CD8-positive, alpha-beta memory T cell (primary cell): ENCODE measurements at regions not wholly inside any gene's neighbourhood (a gene's known extent, or its start where the extent isn't known, plus 50 kb on each side); places are given as distances from the start of the nearest gene placed in this dataset.

ENCODE experiments used
- CTCF ChIA-PET: fragments of 350-600 bp; sonication (Branson Sonifier 250); formaldehyde crosslinking; loops from one replicate; lab custom pipeline; 2021; ENCODE audit warnings: antibody characterized with exemption; lab: Charles Lee
- POLR2A ChIA-PET: fragments of 350-600 bp; sonication (Branson Sonifier 250); formaldehyde crosslinking; loops from one replicate; lab custom pipeline; 2021; ENCODE audit warnings: antibody characterized with exemption; lab: Charles Lee
- DNase-seq, 5 donors: peaks; one replicate each; pipeline versions ENCODE4 v3.0.0 to v3.0.0-alpha.2; 2020 to 2022; ENCODE audit warnings: mixed read lengths in 1 of 5
- H3K27ac ChIP-seq: one replicate; pipeline ENCODE4 v1.7.0; 2013; ENCODE audit warnings: low read depth, mild to moderate bottlenecking, low read length, moderate library complexity
- H3K27me3 ChIP-seq: 2 replicates; pipeline ENCODE4 v1.7.0; 2013; ENCODE audit warnings: low read length, mild to moderate bottlenecking; ENCODE audit not compliant: insufficient read depth, poor library complexity, severe bottlenecking
- H3K36me3 ChIP-seq: 2 replicates; pipeline ENCODE4 v1.7.0; 2013; ENCODE audit warnings: mild to moderate bottlenecking, low read length, moderate library complexity; ENCODE audit not compliant: insufficient read depth
- H3K4me1 ChIP-seq: 2 replicates; pipeline ENCODE4 v1.7.0; 2013; ENCODE audit warnings: mild to moderate bottlenecking, low read length, moderate library complexity; ENCODE audit not compliant: insufficient read depth
- H3K4me3 ChIP-seq: 2 replicates; pipeline ENCODE4 v1.7.0; 2013; ENCODE audit warnings: mild to moderate bottlenecking, low read length
- H3K9me3 ChIP-seq: 2 replicates; pipeline ENCODE4 v1.7.0; 2013; ENCODE audit warnings: mild to moderate bottlenecking, low read length
- H3K27ac Mint-ChIP-seq, 8 donors: one replicate each; pipeline ENCODE4 v1.8.0; 2020 to 2021; ENCODE audit warnings: mixed read lengths in 8 of 8, mild to moderate bottlenecking in 6 of 8, inconsistent platforms in 3 of 8, moderate library complexity in 3 of 8
- H3K27me3 Mint-ChIP-seq, 2 donors: one replicate each; pipeline ENCODE4 v1.8.0; 2020 to 2021; ENCODE audit warnings: mixed read lengths in 2 of 2, mild to moderate bottlenecking in 1 of 2, moderate library complexity in 1 of 2
- H3K36me3 Mint-ChIP-seq, 3 donors: one replicate each; pipeline ENCODE4 v1.8.0; 2020 to 2021; ENCODE audit warnings: mixed read lengths in 3 of 3, inconsistent platforms in 1 of 3, mild to moderate bottlenecking in 1 of 3
- H3K4me1 Mint-ChIP-seq, 3 donors: one replicate each; pipeline ENCODE4 v1.8.0; 2020 to 2021; ENCODE audit warnings: mixed read lengths in 3 of 3, inconsistent platforms in 1 of 3, mild to moderate bottlenecking in 1 of 3
- H3K4me3 Mint-ChIP-seq, 7 donors: one replicate each; pipeline ENCODE4 v1.8.0; 2020 to 2021; ENCODE audit warnings: mixed read lengths in 7 of 7, mild to moderate bottlenecking in 6 of 7, moderate library complexity in 4 of 7, inconsistent platforms in 2 of 7
- H3K9me3 Mint-ChIP-seq, 5 donors: one replicate each; pipeline ENCODE4 v1.8.0; 2020 to 2022; ENCODE audit warnings: mixed read lengths in 5 of 5, mild to moderate bottlenecking in 3 of 5, moderate library complexity in 2 of 5, inconsistent platforms in 1 of 5

DNA sequence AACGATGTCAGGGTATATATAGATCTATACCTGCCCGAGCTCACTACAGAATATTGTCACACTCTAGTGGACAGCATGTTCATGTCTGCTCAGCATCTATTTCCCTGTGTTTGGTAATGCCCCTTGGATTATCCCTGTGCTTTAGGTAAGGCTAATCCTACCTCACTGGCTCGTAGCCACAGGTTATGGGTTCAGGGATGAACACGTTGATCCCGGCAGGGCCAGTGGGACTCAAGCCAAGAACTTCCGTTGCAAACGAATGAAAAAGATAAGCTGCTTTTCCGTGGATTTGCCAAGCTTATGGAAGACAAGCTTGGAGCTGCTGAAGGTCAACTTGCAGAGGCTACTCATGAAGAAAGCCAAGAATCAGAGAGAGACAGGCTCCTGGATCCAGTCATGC is 400.0 kb upstream of the TSHZ3 start:
- H3K27ac Mint-ChIP-seq, result no peak overlapping the region
- ChIA-PET CTCF (no interaction called here), POLR2A (no interaction called here)
- Histone ChIP-seq H3K4me3 (no peak overlapping the region), H3K27me3 (no peaks in the 10 kb centered on the region), H3K9me3 (no peaks in the 10 kb centered on the region), H3K4me1 (no peaks in the 10 kb centered on the region), H3K36me3 (no peaks in the 10 kb centered on the region), H3K27ac (no peak overlapping the region)
- no peaks in the 10 kb centered on the region for H3K36me3 Mint-ChIP-seq
- no peak overlapping the region for H3K4me3 Mint-ChIP-seq
- peaks cover 0 to 2% of the 10 kb centered on the region in 2 donors for H3K27me3 Mint-ChIP-seq
- H3K4me1 Mint-ChIP-seq, result no peaks in the 10 kb centered on the region
- no peak for DNase-seq
- H3K9me3 Mint-ChIP-seq, result peaks cover 0 to 6% (median 0%) of the 10 kb centered on the region in 5 donors

DNA sequence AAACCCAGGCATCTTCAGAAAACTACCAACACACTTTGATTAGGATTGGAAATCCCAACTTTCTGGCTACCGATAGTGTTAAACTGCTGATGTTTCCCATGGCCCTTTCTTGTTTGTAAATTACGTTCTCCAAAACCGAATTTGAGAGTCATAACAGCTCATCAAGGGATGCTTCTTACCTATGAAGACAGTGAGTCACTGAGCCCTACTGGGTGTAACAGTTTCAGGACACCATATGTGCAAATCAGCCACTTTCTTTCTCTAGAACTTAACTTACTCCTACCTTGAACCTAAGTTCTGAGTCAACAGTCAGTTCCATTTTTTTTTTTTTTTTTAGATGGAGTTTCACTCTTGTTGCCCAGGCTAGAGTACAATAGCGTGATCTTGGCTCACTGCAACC is 410.1 kb upstream of the TSHZ3 start:
- CTCF ChIA-PET, result no interaction called here
- H3K27ac Mint-ChIP-seq, result no peak overlapping the region
- H3K9me3 Mint-ChIP-seq, result peaks cover 0 to 5% (median 0%) of the 10 kb centered on the region in 5 donors
- H3K36me3 Mint-ChIP-seq, result no peaks in the 10 kb centered on the region
- H3K27me3 Mint-ChIP-seq, result no peaks in the 10 kb centered on the region
- no peak overlapping the region for H3K4me3 ChIP-seq
- POLR2A ChIA-PET, result no interaction called here
- H3K9me3 ChIP-seq, result no peaks in the 10 kb centered on the region
- no peaks in the 10 kb centered on the region for H3K4me1 Mint-ChIP-seq
- H3K27ac ChIP-seq, result no peak overlapping the region
- no peaks in the 10 kb centered on the region for H3K27me3 ChIP-seq
- no peak overlapping the region for H3K4me3 Mint-ChIP-seq
- no peak for DNase-seq
- no peaks in the 10 kb centered on the region for H3K4me1 ChIP-seq
- H3K36me3 ChIP-seq, result no peaks in the 10 kb centered on the region

DNA sequence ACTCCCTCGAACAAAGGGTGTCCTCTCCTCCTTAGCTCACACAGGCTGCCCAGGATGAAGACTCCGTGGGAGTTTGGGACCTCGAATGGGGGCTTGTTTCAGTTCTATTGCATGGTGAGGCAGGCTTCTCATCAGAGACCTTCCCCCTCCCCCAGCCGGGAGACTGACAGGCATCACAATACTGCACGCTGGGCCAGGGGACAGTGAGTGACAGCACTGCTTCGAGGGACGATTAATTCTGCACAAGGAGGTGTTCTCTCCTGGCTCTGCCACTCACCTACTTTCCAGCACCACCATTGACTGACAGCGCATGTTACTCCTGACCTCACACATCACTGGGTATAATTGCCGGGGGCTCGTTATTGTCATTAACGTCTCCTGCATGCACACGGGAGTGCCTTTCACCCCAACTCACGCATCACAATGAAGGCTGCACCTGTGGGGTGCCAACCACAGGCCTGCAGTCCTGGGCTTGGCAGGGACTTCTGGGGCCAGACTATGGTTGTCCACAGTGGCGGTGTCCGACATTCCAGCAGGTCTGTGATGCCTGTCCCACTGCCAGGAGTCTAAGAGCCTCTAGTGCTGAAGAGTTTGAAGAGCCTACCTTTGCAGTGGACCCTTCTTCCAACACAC is 412.2 kb upstream of the TSHZ3 start:
- Histone ChIP-seq H3K4me1 (no peaks in the 10 kb centered on the region), H3K9me3 (no peaks in the 10 kb centered on the region), H3K27me3 (no peaks in the 10 kb centered on the region), H3K36me3 (no peaks in the 10 kb centered on the region), H3K4me3 (no peak overlapping the region), H3K27ac (no peak overlapping the region)
- DNase-seq, result no peak
- POLR2A ChIA-PET, result no interaction called here
- Mint-ChIP-seq H3K27ac (no peak overlapping the region), H3K27me3 (no peaks in the 10 kb centered on the region), H3K36me3 (no peaks in the 10 kb centered on the region), H3K4me3 (no peak overlapping the region), H3K4me1 (no peaks in the 10 kb centered on the region), H3K9me3 (peaks cover 0 to 16% (median 4%) of the 10 kb centered on the region in 5 donors)
- CTCF ChIA-PET, result no interaction called here

DNA sequence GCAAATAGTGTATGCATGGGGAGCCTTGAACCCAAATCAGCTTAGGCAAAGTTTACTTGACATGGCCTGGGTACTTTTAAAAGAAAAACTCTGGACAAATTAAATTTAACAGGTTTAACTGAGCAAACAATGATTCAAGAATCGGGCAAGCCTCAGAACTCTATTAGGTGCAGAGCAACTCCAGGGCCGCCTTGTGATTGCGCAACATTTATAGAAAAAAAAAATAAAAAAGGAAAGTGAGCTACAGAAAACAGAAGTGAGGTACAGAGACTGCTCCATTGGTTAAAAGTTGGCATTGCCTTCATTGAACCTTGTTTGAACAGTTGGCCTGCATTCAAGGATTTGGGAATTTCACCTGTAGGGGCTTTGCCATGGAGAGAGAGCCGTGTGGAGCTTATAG is 421.0 kb upstream of the TSHZ3 start:
- Mint-ChIP-seq H3K4me1 (no peaks in the 10 kb centered on the region), H3K27ac (peak overlapping the region in 1 of 8 donors; percentile 12), H3K9me3 (peaks cover 0 to 5% (median 3%) of the 10 kb centered on the region in 5 donors), H3K27me3 (peaks cover 0 to 4% of the 10 kb centered on the region in 2 donors), H3K36me3 (no peaks in the 10 kb centered on the region), H3K4me3 (no peak overlapping the region)
- no peak overlapping the region for H3K27ac ChIP-seq
- H3K36me3 ChIP-seq, result no peaks in the 10 kb centered on the region
- ChIA-PET POLR2A (no interaction called here), CTCF (no interaction called here)
- no peaks in the 10 kb centered on the region for H3K9me3 ChIP-seq
- H3K4me1 ChIP-seq, result no peaks in the 10 kb centered on the region
- no peak for DNase-seq
- no peaks in the 10 kb centered on the region for H3K27me3 ChIP-seq
- H3K4me3 ChIP-seq, result no peak overlapping the region

DNA sequence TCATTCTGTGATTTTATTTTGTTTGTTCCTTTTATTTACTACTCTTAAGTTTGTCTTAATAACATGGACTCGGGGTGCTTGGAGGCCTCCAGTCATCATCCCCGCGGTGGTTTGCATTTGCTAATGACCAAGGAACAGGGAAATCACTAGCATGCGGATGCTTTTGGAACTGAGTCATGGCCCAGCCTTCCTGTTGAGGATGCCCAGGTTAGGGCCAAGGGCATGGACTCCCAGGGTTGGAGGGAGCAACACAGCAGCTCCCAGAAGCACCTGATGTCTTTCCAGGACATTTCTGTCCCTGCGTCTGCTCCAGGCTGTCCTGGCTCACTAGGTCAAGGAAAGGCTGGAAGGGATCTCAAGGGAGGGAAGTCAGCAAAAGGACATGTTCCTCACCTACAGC is 423.7 kb upstream of the TSHZ3 start:
- Mint-ChIP-seq H3K36me3 (no peaks in the 10 kb centered on the region), H3K4me3 (no peak overlapping the region), H3K27ac (no peak overlapping the region), H3K27me3 (peaks cover 0 to 2% of the 10 kb centered on the region in 2 donors), H3K9me3 (peaks cover 0 to 2% (median 0%) of the 10 kb centered on the region in 5 donors), H3K4me1 (no peaks in the 10 kb centered on the region)
- CTCF ChIA-PET, result no interaction called here
- POLR2A ChIA-PET, result no interaction called here
- no peaks in the 10 kb centered on the region for H3K9me3 ChIP-seq
- H3K4me3 ChIP-seq, result no peak overlapping the region
- no peaks in the 10 kb centered on the region for H3K36me3 ChIP-seq
- H3K27me3 ChIP-seq, result no peaks in the 10 kb centered on the region
- no peak for DNase-seq
- H3K4me1 ChIP-seq, result no peaks in the 10 kb centered on the region
- no peak overlapping the region for H3K27ac ChIP-seq

DNA sequence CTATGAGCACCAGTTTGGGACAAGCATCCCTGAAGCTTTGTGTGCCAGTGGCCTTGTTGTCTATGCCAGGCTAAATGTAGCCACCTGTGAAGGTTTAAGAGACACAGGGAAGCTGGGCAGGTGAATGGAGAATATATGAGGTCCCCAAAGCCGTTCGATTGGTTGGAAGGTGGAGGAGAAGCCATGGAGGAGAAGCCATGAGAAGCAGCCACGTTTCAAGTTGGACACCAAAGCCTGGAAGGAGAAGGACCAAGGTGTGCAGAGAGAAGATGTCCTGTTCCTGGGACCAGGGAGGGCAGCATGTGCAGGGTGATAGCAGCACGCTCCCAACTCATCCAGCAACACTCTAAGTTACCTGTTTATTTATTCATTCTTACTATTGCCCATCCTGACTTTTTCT is 432.3 kb upstream of the TSHZ3 start:
- no peak overlapping the region for H3K4me3 Mint-ChIP-seq
- CTCF ChIA-PET, result no interaction called here

DNA sequence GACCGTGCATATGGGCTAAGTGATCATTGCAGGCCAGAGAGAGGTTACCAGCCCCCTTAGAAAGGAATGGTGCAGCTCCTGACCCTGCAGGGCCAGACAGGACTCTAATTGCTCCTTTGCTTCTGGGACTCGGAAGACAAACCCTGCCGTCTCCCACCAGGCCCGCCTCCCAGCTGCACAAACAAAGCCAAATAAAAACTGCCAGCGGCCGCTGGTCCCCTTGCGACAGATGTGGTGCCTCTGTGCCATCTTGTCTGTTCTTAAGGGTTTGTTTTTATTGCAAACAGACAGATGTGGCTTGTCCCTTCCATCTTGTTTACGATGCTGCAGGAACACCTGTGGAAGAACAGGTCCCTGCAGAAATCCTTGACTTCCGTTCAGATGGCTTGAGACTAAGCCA is 434.4 kb upstream of the TSHZ3 start:
- no peak overlapping the region for H3K4me3 ChIP-seq
- Mint-ChIP-seq H3K27me3 (peaks cover 0 to 2% of the 10 kb centered on the region in 2 donors), H3K9me3 (peaks cover 0 to 9% (median 3%) of the 10 kb centered on the region in 5 donors), H3K36me3 (no peaks in the 10 kb centered on the region), H3K4me1 (no peaks in the 10 kb centered on the region), H3K4me3 (no peak overlapping the region), H3K27ac (no peak overlapping the region)
- ChIA-PET CTCF (no interaction called here), POLR2A (no interaction called here)
- H3K4me1 ChIP-seq, result no peaks in the 10 kb centered on the region
- H3K27me3 ChIP-seq, result no peaks in the 10 kb centered on the region
- DNase-seq, result no peak
- H3K36me3 ChIP-seq, result no peaks in the 10 kb centered on the region
- no peak overlapping the region for H3K27ac ChIP-seq
- H3K9me3 ChIP-seq, result no peaks in the 10 kb centered on the region

More for the DNA sequence above, 432.3 kb upstream of the TSHZ3 start:
- H3K9me3 Mint-ChIP-seq, result peaks cover 0 to 5% (median 3%) of the 10 kb centered on the region in 5 donors
- Histone ChIP-seq H3K27me3 (no peaks in the 10 kb centered on the region), H3K4me1 (no peaks in the 10 kb centered on the region), H3K36me3 (no peaks in the 10 kb centered on the region), H3K4me3 (no peak overlapping the region), H3K9me3 (no peaks in the 10 kb centered on the region), H3K27ac (no peak overlapping the region)
- POLR2A ChIA-PET, result no interaction called here
- H3K4me1 Mint-ChIP-seq, result no peaks in the 10 kb centered on the region
- H3K27ac Mint-ChIP-seq, result no peak overlapping the region
- DNase-seq, result no peak
- no peaks in the 10 kb centered on the region for H3K36me3 Mint-ChIP-seq
- no peaks in the 10 kb centered on the region for H3K27me3 Mint-ChIP-seq

DNA sequence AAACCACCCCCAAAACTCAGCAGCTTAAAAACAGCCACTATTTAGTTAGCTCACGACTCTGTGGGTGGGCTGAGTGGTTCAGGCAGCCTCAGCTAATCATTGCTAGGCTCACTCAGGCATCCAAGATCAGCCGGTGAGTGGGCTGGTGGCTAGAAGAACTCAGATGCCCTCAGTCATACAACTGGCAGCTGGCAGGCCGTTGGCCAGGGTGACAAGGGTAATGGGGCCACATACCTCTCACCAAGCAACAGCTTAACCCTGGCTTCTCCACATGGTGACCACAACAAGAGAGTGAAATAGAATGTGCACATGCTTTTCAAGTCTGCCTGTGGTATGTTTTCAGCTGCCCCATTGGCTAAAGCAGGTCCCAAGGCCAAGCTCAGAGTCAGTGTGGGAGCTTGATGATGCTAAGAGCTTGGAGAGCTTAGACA is 435.4 kb upstream of the TSHZ3 start:
- no peaks in the 10 kb centered on the region for H3K27me3 ChIP-seq
- ChIA-PET CTCF (no interaction called here), POLR2A (no interaction called here)
- H3K36me3 ChIP-seq, result no peaks in the 10 kb centered on the region
- H3K4me1 Mint-ChIP-seq, result no peaks in the 10 kb centered on the region
- no peak overlapping the region for H3K4me3 Mint-ChIP-seq
- no peaks in the 10 kb centered on the region for H3K4me1 ChIP-seq
- no peaks in the 10 kb centered on the region for H3K9me3 ChIP-seq
- H3K9me3 Mint-ChIP-seq, result peaks cover 2 to 9% (median 3%) of the 10 kb centered on the region in 5 donors
- H3K27me3 Mint-ChIP-seq, result peaks cover 0 to 2% of the 10 kb centered on the region in 2 donors
- no peaks in the 10 kb centered on the region for H3K36me3 Mint-ChIP-seq
- no peak for DNase-seq
- no peak overlapping the region for H3K27ac ChIP-seq
- H3K27ac Mint-ChIP-seq, result no peak overlapping the region
- H3K4me3 ChIP-seq, result no peak overlapping the region
